K562 (cell line): ENCODE measurements at regions not wholly inside any gene's neighbourhood (a gene's known extent, or its start where the extent isn't known, plus 50 kb on each side); places are given as distances from the start of the nearest gene placed in this dataset.

ENCODE experiments used
- CHD4 ChIP-seq: fragments of 200-600 bp; sonication (generic); IDR thresholded peaks from 3 replicates; pipeline ENCODE4 v1.6.1; 2012; ENCODE audit warnings: low read depth, mild to moderate bottlenecking, mixed read lengths, low read length, inconsistent platforms; ENCODE audit not compliant: insufficient read depth, insufficient replicate concordance, poor library complexity, severe bottlenecking
- MAZ ChIP-seq, 2 experiments: fragments of 450-650 bp in 1 of 2; sonication (generic) in 1 of 2; formaldehyde crosslinking; IDR thresholded peaks in 1 of 2; conservative IDR thresholded peaks in 1 of 2; 2 replicates each; pipeline versions ENCODE4 v1.4.0 to v1.5.0; 2020; ENCODE audit warnings: mild to moderate bottlenecking in 1 of 2, missing genetic modification reagents in 1 of 2
- RBM15 ChIP-seq: fragments of 200-400 bp; formaldehyde crosslinking; IDR thresholded peaks from 2 replicates; pipeline ENCODE4 v1.6.1; 2018; ENCODE audit warnings: mild to moderate bottlenecking, low read length, moderate library complexity; ENCODE audit not compliant: insufficient read depth
- RFX5 ChIP-seq: IDR thresholded peaks from 2 replicates; pipeline ENCODE4 v1.6.1; 2011; ENCODE audit warnings: low read depth, mild to moderate bottlenecking, improper control_type of control experiment, low read length
- TF ChIP-seq, protein P1 (sequence below), 2 experiments: fragments of 200-800 bp in 1 of 2; sonication (Bioruptor generic) in 1 of 2; sonication (generic) in 1 of 2; formaldehyde crosslinking in 1 of 2; IDR thresholded peaks in 1 of 2; conservative IDR thresholded peaks in 1 of 2; 2 replicates each; pipeline versions ENCODE4 v1.5.0 to v1.6.1; 2016 to 2020; ENCODE audit warnings: missing compliant biosample characterization in 1 of 2, missing genetic modification characterization in 1 of 2, missing genetic modification reagents in 1 of 2
- TF ChIP-seq, protein P2 (sequence below): fragments of 250-450 bp; sonication (Bioruptor Pico); IDR thresholded peaks from 2 replicates; pipeline ENCODE4 v1.4.0; 2020; ENCODE audit warnings: mild to moderate bottlenecking, moderate library complexity

DNA sequence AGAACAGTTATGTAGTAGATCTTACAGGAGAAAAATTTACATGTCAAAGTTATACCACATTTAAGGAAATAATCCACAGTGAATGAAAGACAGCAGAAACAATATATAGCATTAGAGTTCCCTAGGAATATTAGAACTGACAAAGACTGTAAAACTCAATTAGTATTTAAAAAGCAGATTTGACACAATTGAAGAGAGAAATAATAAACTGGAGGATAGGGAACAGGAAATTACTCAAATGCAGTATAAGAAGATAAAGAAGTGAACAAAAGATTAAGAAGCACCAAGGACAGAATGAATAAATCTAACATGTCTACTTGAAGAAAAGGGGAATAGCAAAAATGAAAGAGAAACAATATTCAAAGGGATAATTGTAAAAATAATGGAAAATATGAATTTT is 132.6 kb upstream of the CHRNA7 start (continued):
- TF ChIP-seq, protein P1, sequence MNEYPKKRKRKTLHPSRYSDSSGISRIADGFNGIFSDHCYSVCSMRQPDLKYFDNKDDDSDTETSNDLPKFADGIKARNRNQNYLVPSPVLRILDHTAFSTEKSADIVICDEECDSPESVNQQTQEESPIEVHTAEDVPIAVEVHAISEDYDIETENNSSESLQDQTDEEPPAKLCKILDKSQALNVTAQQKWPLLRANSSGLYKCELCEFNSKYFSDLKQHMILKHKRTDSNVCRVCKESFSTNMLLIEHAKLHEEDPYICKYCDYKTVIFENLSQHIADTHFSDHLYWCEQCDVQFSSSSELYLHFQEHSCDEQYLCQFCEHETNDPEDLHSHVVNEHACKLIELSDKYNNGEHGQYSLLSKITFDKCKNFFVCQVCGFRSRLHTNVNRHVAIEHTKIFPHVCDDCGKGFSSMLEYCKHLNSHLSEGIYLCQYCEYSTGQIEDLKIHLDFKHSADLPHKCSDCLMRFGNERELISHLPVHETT (CRISPR knock-in tag; conservative IDR thresholded peaks at IDR 0.05 in 1 of 2, IDR thresholded peaks at IDR 0.05 in 1 of 2), result no peak
- TF ChIP-seq MAZ (CRISPR knock-in tag; conservative IDR thresholded peaks at IDR 0.05 in 1 of 2, IDR thresholded peaks at IDR 0.05 in 1 of 2) (no peak), RFX5 (no peak), CHD4 (no peak), RBM15 (no peak)
- TF ChIP-seq, protein P2, sequence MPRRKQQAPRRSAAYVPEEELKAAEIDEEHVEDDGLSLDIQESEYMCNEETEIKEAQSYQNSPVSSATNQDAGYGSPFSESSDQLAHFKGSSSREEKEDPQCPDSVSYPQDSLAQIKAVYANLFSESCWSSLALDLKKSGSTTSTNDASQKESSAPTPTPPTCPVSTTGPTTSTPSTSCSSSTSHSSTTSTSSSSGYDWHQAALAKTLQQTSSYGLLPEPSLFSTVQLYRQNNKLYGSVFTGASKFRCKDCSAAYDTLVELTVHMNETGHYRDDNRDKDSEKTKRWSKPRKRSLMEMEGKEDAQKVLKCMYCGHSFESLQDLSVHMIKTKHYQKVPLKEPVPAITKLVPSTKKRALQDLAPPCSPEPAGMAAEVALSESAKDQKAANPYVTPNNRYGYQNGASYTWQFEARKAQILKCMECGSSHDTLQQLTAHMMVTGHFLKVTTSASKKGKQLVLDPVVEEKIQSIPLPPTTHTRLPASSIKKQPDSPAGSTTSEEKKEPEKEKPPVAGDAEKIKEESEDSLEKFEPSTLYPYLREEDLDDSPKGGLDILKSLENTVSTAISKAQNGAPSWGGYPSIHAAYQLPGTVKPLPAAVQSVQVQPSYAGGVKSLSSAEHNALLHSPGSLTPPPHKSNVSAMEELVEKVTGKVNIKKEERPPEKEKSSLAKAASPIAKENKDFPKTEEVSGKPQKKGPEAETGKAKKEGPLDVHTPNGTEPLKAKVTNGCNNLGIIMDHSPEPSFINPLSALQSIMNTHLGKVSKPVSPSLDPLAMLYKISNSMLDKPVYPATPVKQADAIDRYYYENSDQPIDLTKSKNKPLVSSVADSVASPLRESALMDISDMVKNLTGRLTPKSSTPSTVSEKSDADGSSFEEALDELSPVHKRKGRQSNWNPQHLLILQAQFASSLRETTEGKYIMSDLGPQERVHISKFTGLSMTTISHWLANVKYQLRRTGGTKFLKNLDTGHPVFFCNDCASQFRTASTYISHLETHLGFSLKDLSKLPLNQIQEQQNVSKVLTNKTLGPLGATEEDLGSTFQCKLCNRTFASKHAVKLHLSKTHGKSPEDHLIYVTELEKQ, result no peak
